DMS79 (cell line): ENCODE measurements at regions not wholly inside any gene's neighbourhood (a gene's known extent, or its start where the extent isn't known, plus 50 kb on each side); places are given as distances from the start of the nearest gene placed in this dataset.
"Not testable (repeated sequence)": the region's sequence is repeated elsewhere in the genome, so short reads cannot be mapped to it uniquely, and the experiment has no call there.

Experiments used
- DNase-seq: peaks from one replicate; lab custom pipeline; 2025; lab: John Stamatoyannopoulos, UW

DNA sequence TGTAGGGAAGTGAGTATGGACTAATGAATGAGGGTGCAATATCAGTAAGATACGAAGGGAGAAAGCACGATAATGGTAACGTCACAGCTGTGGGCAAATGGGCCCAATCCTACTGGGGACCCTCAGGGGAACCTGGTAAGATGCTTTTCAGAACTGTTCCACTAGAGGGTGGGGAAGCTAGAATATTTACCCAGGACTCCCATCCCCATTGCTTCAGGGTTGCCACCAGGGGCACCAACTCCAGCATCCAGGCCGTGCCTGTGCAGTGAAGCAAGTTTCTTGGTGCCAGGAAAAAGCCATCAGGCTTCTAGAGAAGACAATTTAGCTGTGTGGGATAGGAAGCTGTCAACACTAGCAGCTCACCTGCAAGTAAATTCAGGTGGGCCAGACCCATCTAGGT is 409.3 kb downstream of the AGTPBP1 start:
- DNase-seq, result no peak

DNA sequence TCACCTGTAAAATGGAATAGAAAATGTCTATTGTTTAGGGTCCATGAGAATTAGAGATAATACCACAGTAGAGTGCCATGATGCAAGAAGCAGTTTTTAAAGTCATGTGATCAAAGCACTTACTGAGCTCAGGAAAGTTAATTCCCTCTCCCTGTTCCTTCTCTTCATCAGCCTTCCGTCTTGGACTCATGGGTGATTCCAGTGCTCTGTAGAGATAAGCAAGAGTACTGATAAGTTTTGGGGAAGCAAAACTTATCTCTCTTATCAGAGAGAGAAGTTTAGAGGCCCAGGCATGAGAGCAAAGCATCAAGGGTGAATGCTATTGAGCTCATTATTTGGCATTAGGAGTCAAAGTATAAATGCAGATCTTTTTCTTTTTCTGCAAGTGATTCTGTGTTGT is 410.1 kb downstream of the AGTPBP1 start:
- no peak for DNase-seq

DNA sequence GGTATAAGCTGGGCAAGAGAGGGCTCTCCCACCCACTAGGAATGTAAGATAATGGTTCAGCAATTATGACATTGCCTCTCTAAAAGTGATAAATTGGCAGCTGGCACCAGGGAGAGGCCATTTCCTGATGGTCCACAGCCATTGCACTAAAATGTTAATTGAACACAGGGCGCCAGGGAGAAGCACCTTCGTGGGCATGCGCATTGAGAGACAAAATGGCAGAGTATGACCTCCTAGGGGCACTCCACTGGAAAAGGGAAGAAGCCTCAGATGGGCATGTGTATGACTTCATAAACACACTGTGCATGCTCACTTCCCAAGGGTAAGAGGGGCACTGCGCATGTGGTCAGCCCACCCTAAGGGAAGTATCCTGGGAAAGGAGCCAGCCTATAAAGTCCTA is 419.2 kb downstream of the AGTPBP1 start:
- no peak for DNase-seq

DNA sequence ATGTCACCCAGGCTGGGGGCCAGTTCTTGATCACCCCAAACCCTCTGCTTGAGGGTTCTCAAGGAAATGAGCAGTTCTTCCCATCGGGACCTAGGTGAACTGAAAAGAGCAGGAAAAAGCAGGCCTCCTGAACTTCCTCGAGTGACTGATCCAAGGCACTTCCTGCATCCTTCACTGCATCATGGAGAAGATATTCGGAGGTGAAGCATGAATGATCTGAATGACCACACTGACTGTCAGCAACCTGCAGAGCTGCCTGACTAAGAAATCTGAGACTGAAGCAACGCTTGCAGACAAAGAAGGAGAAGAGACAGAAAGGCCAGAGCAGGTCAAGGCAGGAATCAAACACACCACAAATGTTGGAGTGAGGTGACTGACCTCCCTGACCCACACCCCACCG is 420.2 kb downstream of the AGTPBP1 start:
- DNase-seq, result no peak

DNA sequence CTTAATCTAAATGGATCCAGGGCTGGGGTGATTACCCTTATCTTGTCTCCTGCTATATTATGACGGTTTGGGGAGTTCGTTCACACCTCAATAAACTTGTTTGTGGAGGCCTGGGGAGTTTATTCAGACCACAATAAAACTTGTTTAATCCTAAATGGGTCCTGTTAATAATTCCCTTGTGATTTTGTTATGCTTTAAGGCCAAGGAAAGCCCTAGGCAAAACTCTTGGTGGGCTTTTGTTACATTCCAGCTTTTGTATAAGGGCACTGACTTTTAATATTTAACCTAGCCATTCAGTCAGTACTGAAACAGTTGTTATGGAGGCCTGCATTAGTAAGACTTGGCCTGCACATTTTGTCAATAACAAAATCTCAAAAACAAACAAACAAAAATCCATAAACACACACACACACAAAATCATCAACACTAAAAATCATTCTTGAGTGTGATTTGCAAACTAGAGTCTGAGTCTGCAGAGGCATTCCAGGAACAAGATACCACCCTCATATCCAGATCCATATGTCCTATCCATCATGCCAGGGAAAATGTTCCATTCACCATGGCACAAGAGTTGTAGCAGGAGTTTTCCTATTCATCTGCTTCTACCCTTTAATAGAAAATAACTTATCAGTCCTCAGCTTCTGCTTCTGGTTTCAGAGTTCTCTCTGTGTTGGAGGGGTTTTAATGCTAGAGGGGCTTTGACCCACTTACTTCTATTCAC is 421.7 kb downstream of the AGTPBP1 start:
- DNase-seq, result no peak

DNA sequence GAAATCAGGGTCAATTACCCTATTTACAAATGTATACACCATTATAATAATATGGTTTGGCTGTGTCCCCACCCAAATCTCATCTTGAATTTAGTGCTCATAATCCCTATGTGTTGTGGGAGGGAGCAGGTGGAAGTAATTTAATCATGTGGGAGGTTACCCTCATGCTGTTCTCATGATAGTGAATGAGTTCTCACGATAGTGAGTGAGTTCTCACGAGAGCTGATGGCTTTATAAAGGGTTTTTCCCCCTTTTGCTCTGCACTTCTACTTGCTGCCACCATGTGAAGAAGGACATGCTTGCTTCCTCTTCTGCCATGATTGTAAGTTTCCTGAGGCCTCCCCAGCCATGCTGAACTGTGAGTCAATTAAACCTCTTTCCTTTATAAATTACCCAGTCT is 426.2 kb downstream of the AGTPBP1 start:
- DNase-seq, result not testable (repeated sequence)

DNA sequence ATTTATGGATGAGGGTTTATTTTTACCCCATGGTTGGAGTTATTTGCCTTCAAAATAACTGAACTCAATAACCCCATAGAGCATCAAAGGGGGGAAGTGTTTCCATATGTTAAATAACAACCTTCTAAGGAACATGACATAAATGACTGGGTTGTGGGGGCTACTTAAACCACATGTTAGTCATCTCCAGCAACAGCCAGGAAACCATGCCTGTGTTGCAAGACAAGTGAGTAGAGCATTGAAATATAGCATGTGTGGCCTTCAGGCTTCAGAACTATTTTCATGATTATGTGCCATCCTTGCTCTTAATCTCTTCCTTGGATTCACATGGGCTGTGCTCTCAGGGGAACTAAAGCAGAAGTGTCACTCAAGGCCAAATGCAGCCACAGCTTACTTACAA is 431.2 kb downstream of the AGTPBP1 start:
- DNase-seq, result no peak

DNA sequence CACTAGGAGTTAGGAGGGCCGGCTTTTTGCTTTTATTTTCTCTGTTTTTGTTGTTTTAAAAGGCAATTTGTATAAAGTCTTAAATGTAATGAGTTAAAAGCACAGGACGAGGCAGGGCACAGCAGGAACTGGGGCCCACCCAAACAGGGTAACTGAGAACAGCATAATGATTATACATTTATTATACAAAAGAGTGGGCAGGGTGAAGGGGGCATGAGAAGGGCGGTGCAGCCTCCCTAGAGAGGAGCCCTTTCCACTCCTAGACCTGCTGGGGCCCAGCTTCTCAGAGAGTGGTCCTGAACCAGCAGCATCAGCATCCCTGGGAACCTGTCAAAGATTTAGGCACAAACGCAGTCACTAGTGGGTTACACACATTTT is 438.0 kb downstream of the AGTPBP1 start:
- DNase-seq, result no peak

DNA sequence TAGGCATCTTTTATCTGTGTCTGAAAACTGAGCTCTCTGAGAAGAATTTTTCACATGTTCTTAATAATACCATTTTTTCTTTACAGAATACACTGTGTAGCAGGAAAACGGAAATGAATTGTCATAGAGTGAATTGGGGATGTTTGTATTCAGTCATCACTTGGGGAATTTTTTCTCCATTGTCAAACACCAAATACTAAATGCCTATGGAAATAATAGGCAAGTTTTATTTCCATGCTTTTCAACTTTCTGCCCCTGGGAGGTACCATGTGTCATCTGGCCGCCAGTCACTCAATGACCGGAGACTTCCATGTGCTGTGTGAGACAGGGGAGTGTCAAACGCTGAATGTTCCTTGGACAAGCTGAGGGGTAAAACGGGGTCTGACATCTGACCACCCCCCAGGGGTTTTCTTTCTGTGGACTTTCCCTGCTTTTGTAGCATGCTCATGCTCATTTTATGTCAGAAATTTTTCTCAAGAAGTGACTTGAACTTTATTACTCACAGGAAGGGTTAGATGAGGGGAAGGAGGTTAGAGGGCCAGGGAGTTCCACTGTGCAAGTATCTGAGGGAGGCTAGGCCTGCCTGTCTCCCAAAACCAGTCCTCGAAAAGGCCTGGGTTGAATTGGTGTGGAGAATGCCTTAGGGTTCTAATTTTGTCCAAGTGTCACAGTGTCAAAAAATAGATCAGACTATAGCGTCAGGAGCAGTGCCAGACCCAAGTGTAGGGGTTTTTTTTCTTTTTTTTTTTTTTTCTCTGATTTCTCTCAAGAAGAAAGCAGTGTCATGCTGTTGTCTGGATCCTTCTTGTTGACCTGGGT is 438.6 kb downstream of the AGTPBP1 start:
- no peak for DNase-seq

DNA sequence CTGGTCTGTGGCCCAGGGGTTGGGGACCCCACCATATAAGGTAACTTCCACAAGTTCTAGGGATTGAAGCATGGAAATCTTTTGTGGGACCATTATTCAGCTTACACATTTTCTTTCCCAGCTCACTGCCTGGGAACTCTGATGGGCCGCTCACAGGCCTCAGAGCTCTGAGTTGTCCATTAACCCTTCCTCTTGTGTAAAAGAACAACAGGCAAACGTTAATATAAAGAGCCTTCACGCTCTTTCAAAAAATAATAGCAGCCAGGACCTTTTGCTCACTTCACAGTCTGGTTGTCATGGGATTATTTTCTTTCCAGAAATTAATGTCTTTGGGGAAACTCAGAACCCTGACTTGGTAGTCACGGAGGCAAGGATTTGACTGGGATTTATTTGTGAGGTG is 443.3 kb downstream of the AGTPBP1 start:
- DNase-seq, result no peak

DNA sequence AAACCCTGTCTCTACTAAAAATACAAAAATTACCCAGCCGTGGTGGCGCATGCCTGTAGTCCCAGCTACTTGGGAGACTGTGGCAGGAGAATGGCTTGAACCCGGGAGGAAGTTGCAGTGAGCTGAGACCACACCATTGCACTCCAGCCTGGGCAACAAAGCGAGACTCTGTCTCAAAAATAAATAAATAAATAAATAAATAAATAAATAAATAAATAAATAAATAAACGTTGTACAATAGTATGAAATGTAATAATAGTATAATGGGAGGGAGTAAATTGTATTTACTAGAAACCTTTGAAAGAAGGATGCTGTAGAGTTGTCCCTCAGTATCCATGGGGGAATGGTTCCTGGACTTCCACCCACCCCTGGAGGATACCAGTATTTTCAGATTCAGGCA is 446.5 kb downstream of the AGTPBP1 start:
- DNase-seq, result not testable (repeated sequence)

DNA sequence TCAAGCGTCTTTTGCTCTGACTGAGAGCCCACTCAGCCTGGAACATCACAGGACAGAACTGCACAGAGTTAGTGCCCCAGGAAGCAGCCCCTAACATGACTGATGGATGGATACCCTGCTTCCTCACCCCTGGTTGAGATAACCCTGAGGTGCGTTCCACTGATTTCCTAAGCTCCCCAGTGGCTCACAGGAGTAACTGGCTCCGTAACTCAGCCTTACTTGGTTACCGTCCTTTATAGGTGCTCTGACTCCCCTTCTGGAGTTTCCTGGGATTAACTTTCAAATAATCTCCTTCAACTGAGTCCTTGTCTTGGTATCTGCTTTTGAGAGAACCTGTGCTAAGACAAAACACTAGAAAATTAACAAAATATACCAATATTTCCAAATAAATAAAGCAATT is 449.5 kb downstream of the AGTPBP1 start:
- no peak for DNase-seq

DNA sequence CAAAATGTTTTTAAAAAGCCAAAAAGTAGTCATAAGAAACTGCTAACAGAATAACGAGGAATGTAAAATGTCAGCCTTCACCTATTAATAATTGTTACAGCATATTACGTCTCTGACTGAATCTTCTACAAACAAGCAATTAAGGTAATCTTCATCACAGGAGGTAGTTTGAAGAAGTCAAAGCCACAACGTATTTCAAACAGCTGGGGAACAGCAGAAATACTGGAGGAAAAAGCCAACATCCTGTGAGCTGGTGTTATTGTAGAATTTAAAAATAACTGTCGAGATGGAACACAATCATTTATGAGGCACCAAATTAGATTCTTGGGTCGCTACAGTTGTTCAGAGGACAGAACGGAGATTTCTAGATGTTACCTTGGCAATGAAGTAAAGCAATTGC is 450.5 kb downstream of the AGTPBP1 start:
- no peak for DNase-seq

DNA sequence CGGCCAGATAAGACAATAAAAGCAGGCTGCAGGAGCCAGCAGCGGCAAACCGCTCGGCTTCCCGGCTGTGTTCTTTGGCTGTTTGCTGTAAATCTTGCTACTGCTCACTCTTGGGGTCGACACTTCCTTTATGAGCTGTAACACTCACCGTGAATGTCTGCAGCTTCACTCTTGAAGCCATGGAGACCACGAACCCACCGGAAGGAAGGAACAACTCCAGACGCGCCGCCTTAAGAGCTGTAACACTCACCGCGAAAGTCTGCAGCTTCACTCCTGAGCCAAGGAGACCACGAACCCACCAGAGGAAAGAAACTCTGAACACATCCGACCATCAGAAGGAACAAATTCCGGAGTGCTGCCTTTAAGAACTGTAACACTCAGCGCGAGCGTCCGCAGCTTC is 451.7 kb downstream of the AGTPBP1 start:
- no peak for DNase-seq

DNA sequence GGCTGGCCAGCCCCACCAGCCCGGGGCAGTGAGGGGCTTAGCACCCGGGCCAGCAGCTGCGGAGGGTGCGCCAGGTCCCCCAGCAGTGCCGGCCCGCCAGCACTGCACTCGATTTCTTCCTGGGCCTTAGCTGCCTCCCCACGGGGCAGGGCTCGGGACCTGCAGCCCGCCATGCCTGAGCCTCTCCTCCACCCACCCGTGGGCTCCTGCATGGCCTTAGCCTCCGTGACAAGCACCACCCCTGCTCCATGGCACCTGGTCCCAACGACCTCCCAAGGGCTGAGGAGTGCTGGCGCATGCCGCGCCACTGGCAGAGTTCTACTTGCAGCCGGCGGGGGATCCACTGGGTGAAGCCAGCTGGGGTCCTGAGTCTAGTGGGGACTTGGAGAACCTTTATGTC is 452.6 kb downstream of the AGTPBP1 start:
- no peak for DNase-seq

DNA sequence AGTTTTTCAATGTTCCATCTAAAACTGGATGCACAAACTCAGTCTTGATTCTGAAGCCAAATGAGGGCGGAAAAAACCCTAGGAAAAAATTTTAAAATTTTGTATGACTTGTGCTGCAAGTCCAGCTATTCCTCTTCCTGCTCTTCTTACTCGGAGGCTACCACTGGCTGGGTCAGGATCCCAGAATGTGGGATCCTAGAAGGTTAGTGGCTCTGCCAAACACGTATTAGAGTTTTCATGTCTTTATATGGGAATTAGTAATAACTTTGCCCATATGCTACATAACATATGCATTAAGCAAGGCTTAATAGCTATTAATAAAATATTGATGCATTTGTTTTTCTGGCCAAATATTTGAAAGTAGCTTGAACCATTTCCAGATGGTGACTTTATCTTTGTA is 458.3 kb downstream of the AGTPBP1 start:
- DNase-seq, result no peak

DNA sequence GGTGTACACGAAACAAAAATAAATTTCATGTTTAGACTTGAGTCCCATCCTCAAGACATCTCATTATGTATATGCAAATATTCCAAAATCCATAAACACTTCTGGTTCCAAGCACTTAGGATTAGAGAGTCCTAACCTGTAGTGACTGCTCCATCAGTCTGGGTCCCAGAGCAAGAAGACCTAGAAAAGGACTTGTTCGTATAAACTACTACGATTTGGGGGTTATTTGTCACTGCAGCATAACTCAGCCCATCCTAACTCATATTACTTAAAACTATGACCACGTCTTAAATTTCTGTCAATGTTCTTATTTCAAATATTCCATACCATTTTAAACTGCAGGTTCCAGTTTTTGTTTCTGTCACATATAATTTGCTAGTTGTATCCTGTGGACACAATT is 463.0 kb downstream of the AGTPBP1 start:
- DNase-seq, result no peak

DNA sequence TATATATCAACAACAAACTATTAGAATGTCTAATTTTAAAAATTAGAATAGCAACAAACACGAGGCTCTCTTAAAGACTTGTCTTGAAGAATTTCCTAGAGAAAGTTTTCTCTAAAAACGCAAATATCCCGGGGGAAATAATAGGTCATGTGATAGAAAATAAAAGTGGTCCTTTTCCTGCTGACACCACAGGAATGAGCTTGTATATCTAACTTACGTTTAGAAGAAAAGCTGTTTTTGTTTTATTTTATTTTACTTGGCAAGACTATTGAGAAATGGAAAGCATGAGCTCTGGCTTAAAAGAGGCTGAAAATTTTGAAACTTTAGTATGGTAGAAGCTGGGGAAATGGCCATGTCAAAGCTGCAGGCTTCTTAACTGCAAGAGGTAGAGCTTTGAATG is 465.0 kb downstream of the AGTPBP1 start:
- no peak for DNase-seq

DNA sequence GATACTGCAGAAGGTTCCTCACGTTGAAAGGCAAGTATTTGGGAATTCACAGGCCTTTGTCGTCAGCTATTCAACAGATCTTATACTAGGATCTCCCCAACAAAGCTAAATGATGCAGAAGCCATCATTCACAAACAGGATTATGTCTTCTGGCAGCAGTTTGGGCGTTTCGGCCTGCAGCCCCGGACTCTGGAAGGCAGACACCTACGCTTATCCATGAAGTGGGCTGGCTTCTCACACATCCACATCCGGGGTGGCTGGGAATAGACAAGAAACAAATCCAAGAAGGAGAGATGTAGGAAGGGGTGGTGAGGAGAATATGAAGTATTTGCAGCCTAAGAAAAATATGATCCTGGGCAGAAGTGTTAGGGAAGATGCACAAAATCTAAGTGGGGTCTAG is 471.9 kb downstream of the AGTPBP1 start:
- DNase-seq, result no peak

DNA sequence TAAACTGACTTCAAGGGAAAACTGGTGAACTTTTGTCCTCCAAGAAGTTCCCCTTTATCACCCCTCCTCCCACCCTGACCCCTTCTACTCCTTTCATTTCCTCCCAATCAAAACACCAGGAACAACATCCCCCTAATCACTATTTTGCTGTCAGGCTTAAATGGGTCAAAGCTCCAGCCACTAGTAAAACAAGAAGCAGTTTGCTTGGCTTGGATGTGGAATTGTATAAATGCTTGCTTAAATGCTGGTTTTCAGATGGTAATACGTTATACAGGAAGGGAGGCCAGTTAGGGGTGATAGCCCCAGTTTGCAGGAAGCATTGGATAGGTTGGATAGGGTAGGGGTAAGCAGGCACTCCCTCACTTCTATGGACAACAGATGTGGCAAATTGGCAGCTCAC is 473.6 kb downstream of the AGTPBP1 start:
- no peak for DNase-seq

DNA sequence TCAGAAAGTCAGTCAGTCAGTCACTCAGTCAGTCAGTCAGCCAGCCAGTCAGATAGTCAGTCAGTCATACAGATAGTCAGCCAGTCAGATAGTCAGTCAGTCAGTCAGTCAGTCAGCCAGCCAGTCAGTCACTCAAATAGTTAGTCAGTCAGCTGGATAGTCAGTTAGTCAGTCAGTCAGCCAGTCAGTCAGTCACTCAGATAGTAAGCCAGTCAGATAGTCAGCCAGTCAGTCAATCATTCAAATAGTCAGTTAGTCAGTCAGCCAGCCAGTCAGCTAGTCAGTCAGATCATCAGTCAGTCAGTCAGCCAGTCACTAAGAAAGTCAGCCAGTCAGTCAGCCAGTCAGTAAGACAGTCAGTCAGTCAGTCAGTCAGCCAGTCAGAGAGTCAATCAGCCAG is 477.1 kb downstream of the AGTPBP1 start:
- no peak for DNase-seq

DNA sequence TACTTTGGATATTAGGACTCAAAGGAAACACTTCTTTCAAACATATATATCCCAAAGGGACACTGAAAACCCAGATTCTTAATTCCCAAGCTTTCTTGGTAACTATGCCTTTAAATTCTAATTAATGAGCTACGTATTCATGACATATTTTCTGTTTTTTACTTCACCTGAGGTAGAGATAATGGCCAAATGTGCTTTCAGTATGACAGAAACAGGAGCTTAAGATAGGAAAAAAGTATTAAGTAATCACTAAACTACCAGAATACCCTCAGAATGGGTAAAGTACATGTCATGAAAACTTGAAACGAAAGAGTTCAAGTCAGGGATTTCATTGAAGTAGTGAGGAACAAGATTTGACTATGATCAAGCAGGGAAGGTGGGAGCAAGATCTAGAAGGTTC is 478.5 kb downstream of the AGTPBP1 start:
- no peak for DNase-seq

DNA sequence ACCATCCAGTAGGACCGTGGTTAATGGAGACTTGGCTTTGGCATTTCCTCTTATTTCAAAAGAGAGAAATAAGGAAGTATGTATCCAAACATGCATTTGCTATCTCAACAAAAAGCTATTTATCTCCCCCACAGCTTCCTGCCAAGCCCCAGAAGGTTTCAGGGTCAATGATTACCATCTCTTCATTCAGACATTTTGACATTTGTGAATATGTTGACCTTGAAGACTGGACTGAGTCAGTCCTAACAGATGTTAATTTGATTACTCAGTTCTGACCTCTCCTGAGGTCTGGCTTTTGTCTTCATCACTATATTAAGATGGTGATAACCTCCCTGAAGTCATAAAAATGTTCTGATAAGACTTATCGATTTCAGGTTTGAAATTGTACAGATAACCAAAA is 479.4 kb downstream of the AGTPBP1 start:
- no peak for DNase-seq
